ENCODE measurements at regions not wholly inside any gene's neighbourhood (a gene's known extent, or its start where the extent isn't known, plus 50 kb on each side); places are given as distances from the start of the nearest gene placed in this dataset.
A peak's percentile ranks its signal among the peaks of the same experiment; 100 is the strongest.
"Not testable (repeated sequence)": the region's sequence is repeated elsewhere in the genome, so short reads cannot be mapped to it uniquely, and the experiment has no call there.

DNA sequence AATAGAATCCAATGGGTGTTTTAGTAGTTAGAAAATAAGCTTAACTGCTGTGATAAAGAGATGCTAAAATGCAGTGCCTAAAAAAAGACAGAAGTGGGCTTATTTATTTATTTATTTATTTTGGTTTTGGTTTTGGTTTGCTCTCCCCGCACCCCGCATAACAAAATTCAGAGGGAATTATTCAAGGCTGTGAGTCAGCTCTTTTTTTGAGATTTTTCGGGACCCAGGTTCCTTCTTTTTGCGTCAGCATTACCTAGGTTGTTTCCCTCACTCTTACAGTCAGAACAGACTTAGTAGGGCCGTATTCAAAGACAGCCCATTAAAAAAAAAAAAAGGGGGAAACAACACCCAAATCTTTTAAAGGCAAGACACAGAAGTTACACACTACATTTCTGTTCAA is 1495.5 kb upstream of the ADGRL3 start:
- no peaks in the 10 kb centered on the region for H3K27me3 ChIP-seq (ENCODE audit: insufficient read depth)
- H3K9me2 ChIP-seq (ENCODE audit: insufficient read depth), result no peaks in the 10 kb centered on the region
- no peak for ATAC-seq
- no peak overlapping the region for H3K4me2 ChIP-seq
- no peaks in the 10 kb centered on the region for H3K79me2 ChIP-seq (replicated peaks; ENCODE audit: insufficient read depth)
- H3K36me3 Mint-ChIP-seq (ENCODE audit: low read depth), result no peaks in the 10 kb centered on the region
- no peaks in the 10 kb centered on the region for H3K4me1 ChIP-seq (ENCODE audit: insufficient read depth)
- no peaks in the 10 kb centered on the region for H3K36me3 ChIP-seq (ENCODE audit: insufficient read depth)
- H4K20me1 ChIP-seq (replicated peaks; ENCODE audit: insufficient read depth), result no peaks in the 10 kb centered on the region
- H3F3A ChIP-seq (replicated peaks; ENCODE audit: low read depth), result no peaks in the 10 kb centered on the region
- no peak overlapping the region for H3K4me3 Mint-ChIP-seq
- H3K27me3 Mint-ChIP-seq (ENCODE audit: insufficient read depth, low read depth, poor library complexity), result no peaks in the 10 kb centered on the region
- TF ChIP-seq ZNF331 (CRISPR knock-in tag; IDR thresholded peaks at IDR 0.05; ENCODE audit: low read depth) (no peak), STAT1 (IDR thresholded peaks at IDR 0.05; ENCODE audit: unreplicated experiment) (no peak), NANOG (IDR thresholded peaks at IDR 0.05; ENCODE audit: borderline replicate concordance) (no peak), JUNB (IDR thresholded peaks at IDR 0.05; ENCODE audit: unreplicated experiment) (no peak), EZH2 (IDR thresholded peaks at IDR 0.05; ENCODE audit: low read depth, unreplicated experiment) (no peak), POLR2AphosphoS5 (IDR thresholded peaks at IDR 0.05; ENCODE audit: low read depth) (no peak)
- TF ChIP-seq, protein P1, sequence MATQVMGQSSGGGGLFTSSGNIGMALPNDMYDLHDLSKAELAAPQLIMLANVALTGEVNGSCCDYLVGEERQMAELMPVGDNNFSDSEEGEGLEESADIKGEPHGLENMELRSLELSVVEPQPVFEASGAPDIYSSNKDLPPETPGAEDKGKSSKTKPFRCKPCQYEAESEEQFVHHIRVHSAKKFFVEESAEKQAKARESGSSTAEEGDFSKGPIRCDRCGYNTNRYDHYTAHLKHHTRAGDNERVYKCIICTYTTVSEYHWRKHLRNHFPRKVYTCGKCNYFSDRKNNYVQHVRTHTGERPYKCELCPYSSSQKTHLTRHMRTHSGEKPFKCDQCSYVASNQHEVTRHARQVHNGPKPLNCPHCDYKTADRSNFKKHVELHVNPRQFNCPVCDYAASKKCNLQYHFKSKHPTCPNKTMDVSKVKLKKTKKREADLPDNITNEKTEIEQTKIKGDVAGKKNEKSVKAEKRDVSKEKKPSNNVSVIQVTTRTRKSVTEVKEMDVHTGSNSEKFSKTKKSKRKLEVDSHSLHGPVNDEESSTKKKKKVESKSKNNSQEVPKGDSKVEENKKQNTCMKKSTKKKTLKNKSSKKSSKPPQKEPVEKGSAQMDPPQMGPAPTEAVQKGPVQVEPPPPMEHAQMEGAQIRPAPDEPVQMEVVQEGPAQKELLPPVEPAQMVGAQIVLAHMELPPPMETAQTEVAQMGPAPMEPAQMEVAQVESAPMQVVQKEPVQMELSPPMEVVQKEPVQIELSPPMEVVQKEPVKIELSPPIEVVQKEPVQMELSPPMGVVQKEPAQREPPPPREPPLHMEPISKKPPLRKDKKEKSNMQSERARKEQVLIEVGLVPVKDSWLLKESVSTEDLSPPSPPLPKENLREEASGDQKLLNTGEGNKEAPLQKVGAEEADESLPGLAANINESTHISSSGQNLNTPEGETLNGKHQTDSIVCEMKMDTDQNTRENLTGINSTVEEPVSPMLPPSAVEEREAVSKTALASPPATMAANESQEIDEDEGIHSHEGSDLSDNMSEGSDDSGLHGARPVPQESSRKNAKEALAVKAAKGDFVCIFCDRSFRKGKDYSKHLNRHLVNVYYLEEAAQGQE (IDR thresholded peaks at IDR 0.05; ENCODE audit: unreplicated experiment), result no peak
- TF ChIP-seq, protein P2, sequence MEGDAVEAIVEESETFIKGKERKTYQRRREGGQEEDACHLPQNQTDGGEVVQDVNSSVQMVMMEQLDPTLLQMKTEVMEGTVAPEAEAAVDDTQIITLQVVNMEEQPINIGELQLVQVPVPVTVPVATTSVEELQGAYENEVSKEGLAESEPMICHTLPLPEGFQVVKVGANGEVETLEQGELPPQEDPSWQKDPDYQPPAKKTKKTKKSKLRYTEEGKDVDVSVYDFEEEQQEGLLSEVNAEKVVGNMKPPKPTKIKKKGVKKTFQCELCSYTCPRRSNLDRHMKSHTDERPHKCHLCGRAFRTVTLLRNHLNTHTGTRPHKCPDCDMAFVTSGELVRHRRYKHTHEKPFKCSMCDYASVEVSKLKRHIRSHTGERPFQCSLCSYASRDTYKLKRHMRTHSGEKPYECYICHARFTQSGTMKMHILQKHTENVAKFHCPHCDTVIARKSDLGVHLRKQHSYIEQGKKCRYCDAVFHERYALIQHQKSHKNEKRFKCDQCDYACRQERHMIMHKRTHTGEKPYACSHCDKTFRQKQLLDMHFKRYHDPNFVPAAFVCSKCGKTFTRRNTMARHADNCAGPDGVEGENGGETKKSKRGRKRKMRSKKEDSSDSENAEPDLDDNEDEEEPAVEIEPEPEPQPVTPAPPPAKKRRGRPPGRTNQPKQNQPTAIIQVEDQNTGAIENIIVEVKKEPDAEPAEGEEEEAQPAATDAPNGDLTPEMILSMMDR (conservative IDR thresholded peaks at IDR 0.05; ENCODE audit: low read depth in 2 of 2), result no peak
- no peaks in the 10 kb centered on the region for H3K9me3 Mint-ChIP-seq
- peak overlapping the region; percentile 86 for H3K27ac Mint-ChIP-seq
- peaks cover 8% of the 10 kb centered on the region for H3K4me1 Mint-ChIP-seq
- H3K27ac ChIP-seq (ENCODE audit: low read depth), result no peak overlapping the region
- no peak for DNase-seq (ENCODE audit: low spot score)
- no peak overlapping the region for H3K4me3 ChIP-seq
- H2AFZ ChIP-seq, result no peak overlapping the region

DNA sequence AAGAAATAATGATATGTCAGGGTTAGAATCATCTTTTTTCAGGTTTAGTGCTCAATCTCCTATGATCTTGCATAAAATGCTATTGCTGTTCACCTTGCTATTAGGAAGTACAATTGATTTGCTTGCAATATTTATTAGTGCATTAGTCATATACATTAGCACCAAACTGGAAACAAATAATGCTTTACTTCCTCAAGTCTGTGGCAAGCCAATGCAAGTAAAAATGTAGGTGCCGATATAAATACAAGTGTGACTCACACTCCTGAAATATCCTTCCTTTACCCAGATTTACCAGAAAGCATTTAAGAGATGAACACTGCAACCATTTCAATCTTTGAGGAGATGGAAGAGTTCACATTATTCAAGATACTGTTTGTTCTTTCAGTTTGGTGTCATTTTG is 1487.7 kb upstream of the ADGRL3 start:
- Mint-ChIP-seq H3K36me3 (ENCODE audit: low read depth) (no peaks in the 10 kb centered on the region), H3K4me1 (no peaks in the 10 kb centered on the region), H3K27ac (no peak overlapping the region), H3K9me3 (no peaks in the 10 kb centered on the region), H3K27me3 (ENCODE audit: insufficient read depth, low read depth, poor library complexity) (no peaks in the 10 kb centered on the region), H3K4me3 (no peak overlapping the region)
- ATAC-seq (no peak), DNase-seq (ENCODE audit: low spot score) (no peak)
- Histone ChIP-seq H2AFZ (no peak overlapping the region), H3K4me2 (no peak overlapping the region), H3K9me2 (ENCODE audit: insufficient read depth) (no peaks in the 10 kb centered on the region), H3F3A (replicated peaks; ENCODE audit: low read depth) (no peaks in the 10 kb centered on the region), H3K79me2 (replicated peaks; ENCODE audit: insufficient read depth) (no peaks in the 10 kb centered on the region), H3K27ac (ENCODE audit: low read depth) (no peak overlapping the region), H4K20me1 (replicated peaks; ENCODE audit: insufficient read depth) (no peaks in the 10 kb centered on the region), H3K4me1 (ENCODE audit: insufficient read depth) (no peaks in the 10 kb centered on the region), H3K27me3 (ENCODE audit: insufficient read depth) (no peaks in the 10 kb centered on the region), H3K4me3 (no peak overlapping the region), H3K36me3 (ENCODE audit: insufficient read depth) (no peaks in the 10 kb centered on the region)
- TF ChIP-seq JUNB (IDR thresholded peaks at IDR 0.05; ENCODE audit: unreplicated experiment) (no peak), EZH2 (IDR thresholded peaks at IDR 0.05; ENCODE audit: low read depth, unreplicated experiment) (no peak), NANOG (IDR thresholded peaks at IDR 0.05; ENCODE audit: borderline replicate concordance) (no peak), STAT1 (IDR thresholded peaks at IDR 0.05; ENCODE audit: unreplicated experiment) (no peak), CREB1 (CRISPR knock-in tag; IDR thresholded peaks at IDR 0.05; ENCODE audit: low read depth) (no peak), POLR2AphosphoS5 (IDR thresholded peaks at IDR 0.05; ENCODE audit: low read depth) (no peak)
- TF ChIP-seq, protein P1 (IDR thresholded peaks at IDR 0.05; ENCODE audit: unreplicated experiment), result no peak

DNA sequence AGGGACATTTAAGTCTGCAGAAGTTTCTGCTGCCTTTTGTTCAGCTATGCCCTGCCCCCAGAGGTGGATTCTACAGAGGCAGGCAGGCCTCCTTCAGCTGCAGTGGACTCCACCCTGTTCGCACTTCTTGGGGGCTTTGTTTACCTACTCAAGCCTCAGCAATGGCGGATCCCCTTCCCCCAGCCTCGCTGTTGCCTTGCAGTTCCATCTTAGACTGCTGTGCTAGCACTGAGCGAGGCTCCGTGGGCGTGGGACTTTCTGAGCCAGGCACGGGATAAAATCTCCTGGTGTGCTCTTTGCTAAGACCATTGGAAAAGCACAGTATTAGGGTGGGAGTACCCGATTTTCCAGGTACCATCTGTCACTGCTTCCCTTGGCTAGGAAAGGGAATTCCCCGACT is 1475.8 kb upstream of the ADGRL3 start:
- H3K27me3 Mint-ChIP-seq (ENCODE audit: insufficient read depth, low read depth, poor library complexity); H3K79me2 ChIP-seq (replicated peaks; ENCODE audit: insufficient read depth); H3F3A ChIP-seq (replicated peaks; ENCODE audit: low read depth); H3K27me3 ChIP-seq (ENCODE audit: insufficient read depth); DNase-seq (ENCODE audit: low spot score); H3K36me3 ChIP-seq (ENCODE audit: insufficient read depth); H2AFZ ChIP-seq; H4K20me1 ChIP-seq (replicated peaks; ENCODE audit: insufficient read depth); H3K4me3 ChIP-seq; H3K4me1 Mint-ChIP-seq; H3K27ac Mint-ChIP-seq; H3K4me2 ChIP-seq; H3K27ac ChIP-seq (ENCODE audit: low read depth); H3K9me2 ChIP-seq (ENCODE audit: insufficient read depth); H3K4me3 Mint-ChIP-seq; ATAC-seq; H3K4me1 ChIP-seq (ENCODE audit: insufficient read depth): not testable (repeated sequence)
- peaks cover 32% of the 10 kb centered on the region for H3K9me3 Mint-ChIP-seq
- peaks cover 24% of the 10 kb centered on the region for H3K36me3 Mint-ChIP-seq (ENCODE audit: low read depth)
